Endodermal cell (in vitro differentiated cells): ENCODE measurements at regions not wholly inside any gene's neighbourhood (a gene's known extent, or its start where the extent isn't known, plus 50 kb on each side); places are given as distances from the start of the nearest gene placed in this dataset.
A peak's percentile ranks its signal among the peaks of the same experiment; 100 is the strongest.

ENCODE experiments used
- DNase-seq: peaks from one replicate; pipeline ENCODE4 v3.0.0-alpha.2; 2017
- H3K27ac ChIP-seq: 2 replicates; pipeline ENCODE4 v1.5.1; 2013; ENCODE audit warnings: mild to moderate bottlenecking, low read depth, low read length, moderate library complexity
- H3K27me3 ChIP-seq: 2 replicates; pipeline ENCODE4 v1.6.1; 2013; ENCODE audit warnings: mild to moderate bottlenecking, low read length, moderate library complexity; ENCODE audit not compliant: insufficient read depth, control insufficient read depth, poor library complexity, severe bottlenecking
- H3K36me3 ChIP-seq: 2 replicates; pipeline ENCODE4 v1.7.0; 2013; ENCODE audit warnings: mild to moderate bottlenecking, low read length, moderate library complexity; ENCODE audit not compliant: control insufficient read depth, insufficient read depth
- H3K4me1 ChIP-seq: one replicate; pipeline ENCODE4 v1.7.0; 2013; ENCODE audit warnings: low read length; ENCODE audit not compliant: control insufficient read depth, insufficient read depth
- H3K4me3 ChIP-seq: 2 replicates; pipeline ENCODE4 v1.5.1; 2013; ENCODE audit warnings: mild to moderate bottlenecking, low read length, moderate library complexity
- H3K9ac ChIP-seq: 2 replicates; pipeline ENCODE4 v1.6.1; 2013; ENCODE audit warnings: mild to moderate bottlenecking, low read length, moderate library complexity; ENCODE audit not compliant: poor library complexity, severe bottlenecking; ENCODE audit errors: extremely low read depth
- H3K9me3 ChIP-seq: 2 replicates; pipeline ENCODE4 v1.6.1; 2013; ENCODE audit warnings: mild to moderate bottlenecking, low read length, moderate library complexity; ENCODE audit not compliant: control insufficient read depth
- H3K27ac Mint-ChIP-seq: 2 replicates; pipeline ENCODE4 v1.8.0; 2020; ENCODE audit warnings: mixed read lengths
- H3K27me3 Mint-ChIP-seq: 2 replicates; pipeline ENCODE4 v1.8.0; 2021; ENCODE audit warnings: mild to moderate bottlenecking, mixed read lengths; ENCODE audit not compliant: insufficient read depth
- H3K36me3 Mint-ChIP-seq: 2 replicates; pipeline ENCODE4 v1.8.0; 2020; ENCODE audit warnings: low read depth, mixed read lengths
- H3K4me1 Mint-ChIP-seq: 2 replicates; pipeline ENCODE4 v1.8.0; 2020; ENCODE audit warnings: mixed read lengths
- H3K4me3 Mint-ChIP-seq: 2 replicates; pipeline ENCODE4 v1.8.0; 2020; ENCODE audit warnings: mild to moderate bottlenecking, moderate library complexity, mixed read lengths
- H3K9me3 Mint-ChIP-seq: 2 replicates; pipeline ENCODE4 v1.8.0; 2020; ENCODE audit warnings: mild to moderate bottlenecking, mixed read lengths
- CTCF ChIP-seq: fragments of 200-600 bp; sonication (generic); conservative IDR thresholded peaks from 2 replicates; pipeline ENCODE4 v1.5.0; 2021; ENCODE audit warnings: antibody characterized with exemption, mild to moderate bottlenecking
- WGBS, 2 experiments: methylation state at CpG; one replicate each; pipeline versions ENCODE4 v1.1.5 to v1.1.7; 2013; ENCODE audit warnings: missing lambda C conversion rate in 2 of 2, mixed read lengths in 1 of 2; ENCODE audit not compliant: insufficient coverage in 1 of 2, insufficient read length in 1 of 2; 5-methylcytosine and 5-hydroxymethylcytosine counted together

- no peaks in the 10 kb centered on the region for H3K9me3 ChIP-seq
- Mint-ChIP-seq H3K27ac (no peak overlapping the region), H3K9me3 (no peaks in the 10 kb centered on the region), H3K4me1 (peaks cover 23% of the 10 kb centered on the region), H3K4me3 (no peak overlapping the region), H3K27me3 (peaks cover 73% of the 10 kb centered on the region), H3K36me3 (no peaks in the 10 kb centered on the region)
- peaks cover 59% of the 10 kb centered on the region for H3K27me3 ChIP-seq
- no peaks in the 10 kb centered on the region for H3K36me3 ChIP-seq
- H3K4me1 ChIP-seq: peaks cover 10% of the 10 kb centered on the region
- no peak overlapping the region for H3K9ac ChIP-seq
- H3K4me3 ChIP-seq: no peak overlapping the region
- no peak for DNase-seq
- H3K27ac ChIP-seq: no peak overlapping the region
- TF ChIP-seq CTCF: no peak
- 93 to 95% methylated on average over 5 of the region's 5 CpGs for WGBS, 2 experiments
Measured at GRCh38 chr13:111657013-111657412, 336.6 kb downstream of the TEX29 start.

- Mint-ChIP-seq H3K27me3 (peaks cover 72% of the 10 kb centered on the region), H3K9me3 (no peaks in the 10 kb centered on the region), H3K27ac (peak overlapping the region; percentile 76), H3K4me3 (no peak overlapping the region), H3K4me1 (peaks cover 23% of the 10 kb centered on the region), H3K36me3 (no peaks in the 10 kb centered on the region)
- no peak for TF ChIP-seq CTCF
- Histone ChIP-seq H3K36me3 (no peaks in the 10 kb centered on the region), H3K4me3 (no peak overlapping the region), H3K9me3 (no peaks in the 10 kb centered on the region), H3K9ac (peak overlapping the region; percentile 35), H3K27me3 (peaks cover 63% of the 10 kb centered on the region), H3K27ac (peak overlapping the region; percentile 72), H3K4me1 (peaks cover 10% of the 10 kb centered on the region)
- DNase-seq: peak; percentile 74
- 37 to 51% methylated on average over 10 to 16 of the region's 16 CpGs for WGBS, 2 experiments
Measured at GRCh38 chr13:111658145-111659100, 338.0 kb downstream of the TEX29 start.

- DNase-seq: peak; percentile 38
- H3K4me3 ChIP-seq: no peak overlapping the region
- H3K4me1 Mint-ChIP-seq: peaks cover 18% of the 10 kb centered on the region
- H3K27me3 ChIP-seq: peaks cover 63% of the 10 kb centered on the region
- no peak for TF ChIP-seq CTCF
- no peaks in the 10 kb centered on the region for H3K36me3 ChIP-seq
- H3K36me3 Mint-ChIP-seq: no peaks in the 10 kb centered on the region
- peaks cover 70% of the 10 kb centered on the region for H3K27me3 Mint-ChIP-seq
- no peaks in the 10 kb centered on the region for H3K9me3 Mint-ChIP-seq
- 71 to 84% methylated on average over 9 of the region's 9 CpGs for WGBS, 2 experiments
- H3K4me1 ChIP-seq: peaks cover 10% of the 10 kb centered on the region
- H3K9me3 ChIP-seq: no peaks in the 10 kb centered on the region
- no peak overlapping the region for H3K4me3 Mint-ChIP-seq
- no peak overlapping the region for H3K27ac Mint-ChIP-seq
- no peak overlapping the region for H3K9ac ChIP-seq
- no peak overlapping the region for H3K27ac ChIP-seq
Measured at GRCh38 chr13:111659219-111659775, 338.9 kb downstream of the TEX29 start.
